ENCODE measurements at regions not wholly inside any gene's neighbourhood (a gene's known extent, or its start where the extent isn't known, plus 50 kb on each side); places are given as distances from the start of the nearest gene placed in this dataset.

DNA sequence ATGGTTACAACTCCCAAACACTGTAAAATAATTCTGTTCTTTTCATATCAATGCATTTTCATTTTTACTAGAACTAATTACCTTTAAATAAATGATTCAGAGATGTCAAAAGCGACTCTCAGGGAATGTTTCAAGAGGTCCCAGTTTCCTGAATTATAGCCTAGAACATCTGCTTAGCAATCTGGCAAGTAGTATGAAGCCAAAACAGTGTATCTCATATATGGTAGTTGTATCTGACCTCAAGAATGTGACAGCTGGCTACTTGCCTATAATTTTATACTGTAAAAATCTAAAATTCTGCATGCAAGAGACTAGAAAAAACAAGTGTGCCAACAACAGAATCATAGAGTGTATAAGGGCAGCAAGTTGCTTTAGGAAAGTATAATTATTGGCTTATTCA, 187.7 kb upstream of the POU5F2 start:
- DNase-seq = peak; percentile 76

DNA sequence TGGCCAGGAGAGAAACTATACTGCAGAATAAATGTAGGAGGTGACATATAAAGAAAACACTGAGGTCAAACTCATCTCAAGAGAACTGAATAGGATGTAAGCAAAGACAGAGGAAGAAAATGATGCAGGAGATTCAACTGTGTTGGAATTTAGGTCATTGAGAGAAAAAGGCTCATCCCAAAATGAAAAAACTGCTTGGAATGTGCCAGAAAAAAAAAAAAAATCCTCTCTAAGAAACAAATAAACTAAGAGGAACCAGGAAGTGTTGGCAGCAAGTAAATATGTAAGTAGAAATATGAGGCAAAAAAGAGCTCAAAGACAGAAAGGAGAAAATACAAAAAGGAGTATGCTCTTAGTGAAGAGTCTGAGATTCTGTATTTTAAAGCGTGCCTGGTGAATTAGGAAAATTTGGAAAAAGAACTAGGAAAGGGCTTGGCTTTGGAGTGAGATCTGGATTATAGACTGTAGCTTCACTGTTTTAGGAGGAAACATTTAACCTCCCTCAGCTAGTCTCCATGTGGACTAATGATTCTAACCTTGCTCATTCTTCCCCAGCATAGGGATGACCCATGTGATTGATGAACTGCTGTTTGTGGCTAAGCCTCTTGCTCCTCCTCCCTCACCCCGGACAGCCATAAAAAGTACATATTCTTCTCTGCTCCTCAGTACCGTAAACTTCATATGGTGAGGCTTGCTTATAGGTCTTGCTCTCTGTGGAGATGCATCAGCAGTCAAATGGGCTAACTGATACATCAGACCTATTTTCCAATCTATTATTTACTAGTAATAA, 185.6 kb upstream of the POU5F2 start:
- peak; percentile 56 for DNase-seq

GRCh38 chr5:93925321-93925720, 183.9 kb upstream of the POU5F2 start:
- DNase-seq = no peak

DNA sequence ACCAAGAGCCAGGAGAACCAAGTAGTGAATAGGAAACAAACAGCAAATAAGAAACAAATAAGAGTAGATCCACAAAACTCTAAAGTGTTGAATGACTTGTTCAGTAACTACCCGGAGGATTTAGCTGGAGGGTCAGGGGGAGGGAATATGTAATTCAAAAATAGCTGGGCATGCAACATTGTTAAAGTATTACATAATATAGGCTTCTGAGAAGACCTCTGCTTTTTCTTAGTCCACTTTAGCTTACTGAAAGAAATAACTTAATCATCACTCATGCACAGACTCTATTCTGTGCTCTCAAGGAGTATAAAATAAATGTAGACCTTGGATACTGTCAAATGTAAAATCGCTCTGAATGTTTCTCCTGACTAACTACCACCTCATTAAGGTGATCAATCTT, 183.2 kb upstream of the POU5F2 start:
- DNase-seq = peak; percentile 47

DNA sequence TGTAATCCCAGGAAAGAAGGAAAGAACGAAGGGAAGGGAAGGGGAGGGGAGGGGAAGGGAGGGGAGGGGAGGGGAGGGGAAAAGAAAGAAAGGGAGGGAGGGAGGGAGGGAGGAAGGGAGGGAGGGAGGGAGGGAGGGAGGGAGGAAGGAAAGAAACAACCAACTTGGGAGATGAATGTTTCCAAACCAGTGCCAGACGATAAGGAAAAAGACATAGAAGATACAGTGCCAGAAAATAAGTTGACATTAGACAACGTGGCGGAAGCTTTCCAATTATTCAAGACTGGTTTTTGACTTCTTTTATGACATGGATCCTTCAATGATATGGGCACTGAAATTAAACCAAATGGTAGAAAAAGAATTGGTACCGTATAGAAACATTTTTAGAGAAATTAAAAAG, 181.2 kb upstream of the POU5F2 start:
- no peak for DNase-seq

GRCh38 chr5:93921001-93921400, 179.6 kb upstream of the POU5F2 start:
- DNase-seq = no peak

GRCh38 chr5:93916872-93917271, 175.5 kb upstream of the POU5F2 start:
- DNase-seq = no peak

GRCh38 chr5:93915142-93915553, 173.7 kb upstream of the POU5F2 start:
- peak; percentile 60 for DNase-seq

DNA sequence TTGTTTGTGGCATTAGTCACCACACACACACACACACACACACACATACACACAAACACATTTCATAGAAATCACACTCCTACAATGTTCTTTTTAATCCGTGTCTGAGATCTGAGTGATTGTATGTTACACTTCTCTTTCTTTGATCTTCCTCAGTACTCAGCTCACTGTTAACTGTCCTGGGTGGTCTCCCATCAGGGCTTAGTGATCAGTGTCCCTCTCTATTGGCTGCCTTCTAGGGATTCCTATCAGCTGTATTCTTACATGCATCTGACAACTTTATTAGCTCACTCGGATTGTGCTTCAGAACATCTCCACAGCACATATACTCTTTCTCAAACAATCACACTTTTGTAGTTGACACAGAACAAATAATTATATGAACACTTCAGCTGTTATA, 170.2 kb upstream of the POU5F2 start:
- DNase-seq = no peak

- no peak for DNase-seq
Measured at GRCh38 chr5:93909356-93909755, 168.0 kb upstream of the POU5F2 start.

- DNase-seq = no peak
Measured at GRCh38 chr5:93904917-93905316, 163.5 kb upstream of the POU5F2 start.

DNA sequence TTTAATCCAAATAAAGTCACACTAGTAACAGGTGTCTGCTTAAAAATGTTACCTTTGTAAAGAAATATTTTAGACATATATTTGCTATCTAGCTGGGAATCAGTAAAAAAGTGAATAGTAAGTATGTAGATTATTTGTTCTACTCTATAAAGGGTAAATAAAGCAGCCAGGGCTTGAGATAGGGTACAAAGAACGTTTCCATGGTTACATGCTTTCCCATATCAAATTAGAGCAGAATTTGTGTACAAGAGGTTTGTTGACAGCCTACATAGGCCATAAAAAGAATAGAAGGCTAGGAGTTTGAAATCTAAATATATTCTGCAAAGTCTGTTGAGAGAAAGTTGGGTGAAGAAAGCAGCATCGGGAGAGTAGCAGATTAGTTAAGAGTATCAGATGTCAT, 160.9 kb upstream of the POU5F2 start:
- no peak for DNase-seq

- peak; percentile 18 for DNase-seq
Measured at GRCh38 chr5:93899026-93899600, 157.7 kb upstream of the POU5F2 start.

DNA sequence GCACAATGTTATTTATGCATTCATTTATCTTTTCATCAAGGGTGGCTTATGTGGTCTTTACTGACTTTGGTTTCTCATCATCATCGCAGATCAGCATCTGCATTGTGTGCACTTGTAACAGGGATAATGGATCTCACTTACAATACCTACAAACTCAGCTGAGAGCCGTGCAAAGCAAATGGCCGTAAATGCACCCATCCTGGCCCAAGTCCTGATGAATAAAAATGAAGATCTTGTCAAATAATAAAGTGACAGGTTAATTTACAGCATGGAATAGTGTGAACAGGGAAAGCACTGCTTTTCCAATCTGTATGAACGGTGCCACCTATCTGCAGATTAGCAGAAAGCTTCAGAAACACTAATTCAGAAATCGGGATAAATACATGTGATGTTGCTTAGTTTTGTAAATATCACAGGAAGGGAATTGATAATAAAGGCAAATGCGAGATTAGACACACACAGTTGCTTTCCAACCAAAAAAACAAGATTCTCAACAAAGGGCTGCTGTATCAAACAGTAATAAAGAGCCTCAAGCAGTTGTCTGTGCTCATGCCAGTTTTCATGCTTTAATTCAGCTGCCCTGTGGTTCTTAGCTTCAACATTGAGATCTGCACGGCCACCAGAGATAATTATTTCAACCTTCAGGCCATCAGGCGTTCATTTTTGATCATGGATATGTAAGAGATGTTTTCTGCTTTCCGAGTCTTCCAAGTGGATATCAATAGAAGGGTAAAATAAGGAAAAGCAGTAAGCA, 153.4 kb upstream of the POU5F2 start:
- no peak for DNase-seq

DNA sequence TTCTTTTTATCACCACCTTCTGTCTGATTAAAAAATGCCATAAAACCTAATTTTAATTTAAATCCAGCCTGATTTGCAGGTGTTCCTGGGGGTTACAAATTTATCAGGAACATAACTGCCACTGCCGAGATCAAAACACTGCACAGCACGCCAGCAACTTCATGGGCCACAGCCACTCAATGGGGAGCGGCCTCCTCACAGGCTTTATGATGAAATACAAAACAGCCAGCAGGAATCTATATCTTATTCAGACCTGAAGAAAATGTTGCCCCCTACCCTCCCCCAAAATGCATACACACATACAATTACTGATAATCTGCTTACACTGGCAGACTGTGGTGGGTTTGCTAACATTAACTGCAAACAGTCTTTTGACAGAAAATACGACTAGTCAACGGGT, 151.7 kb upstream of the POU5F2 start:
- no peak for DNase-seq

GRCh38 chr5:93892481-93892880, 151.1 kb upstream of the POU5F2 start:
- no peak for DNase-seq

DNA sequence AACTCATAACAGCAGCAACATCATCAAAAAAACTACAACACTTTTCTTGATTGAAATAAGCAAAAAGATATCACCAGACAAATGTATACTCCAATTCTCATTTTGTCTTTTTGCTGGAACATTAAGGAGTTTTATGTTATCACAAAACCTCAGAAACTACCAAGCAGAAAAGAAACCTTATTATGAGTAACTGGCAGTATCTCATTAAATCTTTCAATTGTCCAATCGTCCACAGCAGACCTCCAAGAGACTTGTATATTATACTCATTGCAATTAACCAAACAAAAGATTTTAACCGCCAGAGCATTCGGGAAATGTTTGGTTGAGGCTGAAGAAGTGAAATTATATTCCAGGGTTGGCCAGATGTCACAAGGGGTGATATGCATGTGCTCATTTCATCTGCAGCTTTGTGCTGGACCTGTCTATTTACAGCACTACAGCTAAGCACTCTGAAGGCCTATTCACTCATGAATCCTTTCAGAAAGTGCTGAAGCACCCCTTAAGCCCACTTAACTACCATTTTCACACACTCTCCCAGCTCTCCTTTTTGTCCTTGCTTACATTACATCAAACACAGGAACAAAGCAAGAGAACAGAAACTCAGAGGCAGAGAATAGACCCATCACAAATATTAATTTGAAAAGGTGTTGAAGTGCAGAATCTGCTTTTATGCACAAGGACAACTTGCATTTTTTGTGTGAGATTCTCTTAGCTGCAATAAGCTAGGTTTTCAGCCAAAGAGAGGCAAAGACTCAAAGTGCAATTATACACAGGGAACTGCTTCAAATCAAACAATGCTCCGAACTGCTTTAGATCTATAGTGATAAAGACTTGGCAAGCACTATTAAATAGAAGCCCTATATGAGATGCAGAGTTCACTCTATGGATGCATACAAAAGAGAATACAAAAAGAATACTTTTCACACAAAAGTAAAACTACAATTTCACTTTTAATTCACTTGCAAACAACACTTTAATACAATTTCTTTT, 150.4 kb upstream of the POU5F2 start:
- DNase-seq = no peak

GRCh38 chr5:93890657-93891056, 149.3 kb upstream of the POU5F2 start:
- DNase-seq = no peak

GRCh38 chr5:93887678-93888077, 146.3 kb upstream of the POU5F2 start:
- DNase-seq = no peak

DNA sequence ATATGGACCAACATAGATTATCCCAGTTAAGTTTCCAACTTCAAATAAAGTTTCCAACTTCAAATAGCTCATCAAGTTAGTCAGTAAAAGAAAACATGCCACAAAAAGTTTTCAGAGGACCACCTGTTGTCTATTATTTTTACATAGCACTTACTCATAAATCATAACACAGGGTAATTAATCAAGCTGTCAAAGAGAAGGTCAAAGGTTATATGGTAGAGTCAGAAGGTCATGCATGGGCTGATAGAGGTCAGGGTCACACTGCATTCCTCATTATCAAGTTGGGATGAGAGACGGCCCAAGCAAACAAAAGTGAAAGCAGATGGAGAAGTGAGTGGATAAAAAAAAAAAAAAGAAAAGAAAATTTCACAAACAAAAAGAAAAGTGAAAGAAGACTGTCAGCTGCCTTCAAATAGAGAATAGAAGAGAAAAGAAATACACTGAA, 145.5 kb upstream of the POU5F2 start:
- peak; percentile 31 for DNase-seq

GRCh38 chr5:93886098-93886806, 144.9 kb upstream of the POU5F2 start:
- no peak for DNase-seq

DNA sequence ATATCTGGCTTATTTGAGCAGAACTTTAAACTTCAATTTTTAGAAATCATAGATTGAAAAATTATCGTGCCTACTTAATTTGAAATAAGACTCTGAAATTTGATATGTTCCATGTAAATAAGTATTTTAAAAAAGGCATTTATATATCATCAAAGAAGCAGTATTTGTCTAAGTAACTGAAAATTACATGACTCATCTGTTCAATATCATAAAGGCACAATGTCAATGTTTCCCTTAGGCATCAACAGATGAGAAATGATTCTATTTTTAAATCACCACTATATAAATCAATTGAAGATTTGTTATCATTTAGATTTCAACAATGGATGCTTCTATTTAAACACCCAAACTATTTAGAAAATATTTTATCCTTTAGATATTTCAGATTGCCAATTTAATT, 142.9 kb upstream of the POU5F2 start:
- no peak for DNase-seq

Data from fibroblast of skin of scalp (primary cell).